ENCODE measurements at regions not wholly inside any gene's neighbourhood (a gene's known extent, or its start where the extent isn't known, plus 50 kb on each side); places are given as distances from the start of the nearest gene placed in this dataset.

DNA sequence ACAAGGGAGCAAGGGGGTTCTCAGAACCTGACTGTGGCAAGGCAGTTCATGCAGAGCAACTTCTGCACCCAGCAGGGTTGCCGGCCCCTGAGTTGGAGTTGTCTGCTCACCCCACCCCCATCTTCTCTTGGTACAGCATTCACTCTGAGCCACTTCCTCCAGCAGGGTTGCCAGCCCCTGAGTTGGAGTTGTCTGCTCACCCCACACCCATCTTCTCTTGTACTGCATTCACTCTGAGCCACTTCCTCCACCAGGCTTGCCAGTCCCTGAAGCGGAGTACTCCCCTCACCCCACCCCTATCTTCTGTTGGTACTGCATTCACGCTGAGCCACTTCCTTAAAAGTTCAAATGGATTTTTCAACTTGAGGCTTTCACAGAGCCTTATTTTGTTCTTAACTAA is 79.7 kb upstream of the SYNDIG1 start:
- TF ChIP-seq, protein P1, sequence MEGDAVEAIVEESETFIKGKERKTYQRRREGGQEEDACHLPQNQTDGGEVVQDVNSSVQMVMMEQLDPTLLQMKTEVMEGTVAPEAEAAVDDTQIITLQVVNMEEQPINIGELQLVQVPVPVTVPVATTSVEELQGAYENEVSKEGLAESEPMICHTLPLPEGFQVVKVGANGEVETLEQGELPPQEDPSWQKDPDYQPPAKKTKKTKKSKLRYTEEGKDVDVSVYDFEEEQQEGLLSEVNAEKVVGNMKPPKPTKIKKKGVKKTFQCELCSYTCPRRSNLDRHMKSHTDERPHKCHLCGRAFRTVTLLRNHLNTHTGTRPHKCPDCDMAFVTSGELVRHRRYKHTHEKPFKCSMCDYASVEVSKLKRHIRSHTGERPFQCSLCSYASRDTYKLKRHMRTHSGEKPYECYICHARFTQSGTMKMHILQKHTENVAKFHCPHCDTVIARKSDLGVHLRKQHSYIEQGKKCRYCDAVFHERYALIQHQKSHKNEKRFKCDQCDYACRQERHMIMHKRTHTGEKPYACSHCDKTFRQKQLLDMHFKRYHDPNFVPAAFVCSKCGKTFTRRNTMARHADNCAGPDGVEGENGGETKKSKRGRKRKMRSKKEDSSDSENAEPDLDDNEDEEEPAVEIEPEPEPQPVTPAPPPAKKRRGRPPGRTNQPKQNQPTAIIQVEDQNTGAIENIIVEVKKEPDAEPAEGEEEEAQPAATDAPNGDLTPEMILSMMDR (IDR thresholded peaks at IDR 0.05) = no peak
- TF ChIP-seq POLR2A (IDR thresholded peaks at IDR 0.05; ENCODE audit: low read depth) (no peak), EP300 (IDR thresholded peaks at IDR 0.05) (no peak)
